OCI-LY3 (cell line): ENCODE measurements at regions not wholly inside any gene's neighbourhood (a gene's known extent, or its start where the extent isn't known, plus 50 kb on each side); places are given as distances from the start of the nearest gene placed in this dataset.

Experiments used
- CTCF ChIP-seq: fragments of 200-600, 300-600 bp; sonication (generic); IDR thresholded peaks from 2 replicates; pipeline ENCODE4 v1.5.1; 2014; ENCODE audit warnings: antibody characterized with exemption, low read length, low read depth
- EZH2phosphoT487 ChIP-seq: fragments of 200-600 bp; shearing (Covaris generic); IDR thresholded peaks from 2 replicates; pipeline ENCODE4 v1.6.1; 2018; ENCODE audit warnings: antibody characterized with exemption, mixed run types, low read depth

GRCh38 chr1:14014929-14015328 lies 314.9 kb downstream of the PRDM2 start:
- no peak for TF ChIP-seq CTCF
- no peak for TF ChIP-seq EZH2phosphoT487
